Fibroblast of villous mesenchyme (primary cell): ENCODE measurements at regions not wholly inside any gene's neighbourhood (a gene's known extent, or its start where the extent isn't known, plus 50 kb on each side); places are given as distances from the start of the nearest gene placed in this dataset.

Experiments
- DNase-seq: peaks from one replicate; pipeline ENCODE4 v3.0.0-alpha.2; 2010; ENCODE audit warnings: low read depth
- H3K4me3 ChIP-seq: 2 replicates; pipeline ENCODE4 v1.5.1; 2011; ENCODE audit warnings: low read depth, mild to moderate bottlenecking, low read length
- TF ChIP-seq, protein P1 (sequence below): IDR thresholded peaks from 2 replicates; pipeline ENCODE4 v1.5.1; 2012; ENCODE audit warnings: low read depth, mild to moderate bottlenecking, low read length; ENCODE audit not compliant: insufficient read depth

DNA sequence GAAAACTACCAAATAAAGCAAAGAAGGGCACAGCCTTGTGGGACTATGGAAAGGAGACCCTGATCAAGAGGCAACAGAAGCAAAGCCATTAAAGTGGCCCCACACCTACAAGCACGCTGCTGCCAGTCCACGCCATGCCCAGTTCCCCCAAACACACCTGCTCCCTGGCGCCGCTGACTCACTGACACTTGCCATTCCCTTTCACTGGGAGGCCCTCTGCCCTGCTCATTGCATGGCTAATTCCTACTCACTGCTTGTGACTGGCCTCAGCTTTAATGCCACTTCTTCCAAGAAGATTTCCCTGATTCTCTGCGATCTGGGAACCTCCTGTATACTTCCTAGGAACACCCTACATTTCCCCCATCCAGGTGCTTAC lies 71.2 kb upstream of the TAF1L start:
- DNase-seq, result no peak
- H3K4me3 ChIP-seq, result no peak overlapping the region
- TF ChIP-seq, protein P1, sequence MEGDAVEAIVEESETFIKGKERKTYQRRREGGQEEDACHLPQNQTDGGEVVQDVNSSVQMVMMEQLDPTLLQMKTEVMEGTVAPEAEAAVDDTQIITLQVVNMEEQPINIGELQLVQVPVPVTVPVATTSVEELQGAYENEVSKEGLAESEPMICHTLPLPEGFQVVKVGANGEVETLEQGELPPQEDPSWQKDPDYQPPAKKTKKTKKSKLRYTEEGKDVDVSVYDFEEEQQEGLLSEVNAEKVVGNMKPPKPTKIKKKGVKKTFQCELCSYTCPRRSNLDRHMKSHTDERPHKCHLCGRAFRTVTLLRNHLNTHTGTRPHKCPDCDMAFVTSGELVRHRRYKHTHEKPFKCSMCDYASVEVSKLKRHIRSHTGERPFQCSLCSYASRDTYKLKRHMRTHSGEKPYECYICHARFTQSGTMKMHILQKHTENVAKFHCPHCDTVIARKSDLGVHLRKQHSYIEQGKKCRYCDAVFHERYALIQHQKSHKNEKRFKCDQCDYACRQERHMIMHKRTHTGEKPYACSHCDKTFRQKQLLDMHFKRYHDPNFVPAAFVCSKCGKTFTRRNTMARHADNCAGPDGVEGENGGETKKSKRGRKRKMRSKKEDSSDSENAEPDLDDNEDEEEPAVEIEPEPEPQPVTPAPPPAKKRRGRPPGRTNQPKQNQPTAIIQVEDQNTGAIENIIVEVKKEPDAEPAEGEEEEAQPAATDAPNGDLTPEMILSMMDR, result no peak

DNA sequence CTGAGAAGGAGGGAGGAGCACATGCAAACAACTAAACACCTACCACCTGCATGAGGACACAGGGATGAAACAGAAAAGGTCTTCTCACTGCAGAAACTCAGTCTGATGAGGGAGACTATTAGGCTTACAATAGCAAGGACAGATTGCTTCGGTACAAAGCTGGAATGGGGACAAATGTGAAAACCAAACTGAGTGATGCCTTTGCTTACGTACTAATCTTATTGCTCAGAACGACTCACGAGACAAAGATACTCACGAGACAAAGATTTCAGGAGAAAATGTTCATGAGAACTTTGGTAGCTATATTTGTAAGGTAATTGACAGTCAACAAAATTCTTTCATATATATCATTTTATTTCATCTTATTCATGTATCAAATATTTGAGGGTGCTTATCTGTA lies 71.9 kb upstream of the TAF1L start:
- H3K4me3 ChIP-seq, result no peak overlapping the region
- TF ChIP-seq, protein P1, result no peak
- no peak for DNase-seq

DNA sequence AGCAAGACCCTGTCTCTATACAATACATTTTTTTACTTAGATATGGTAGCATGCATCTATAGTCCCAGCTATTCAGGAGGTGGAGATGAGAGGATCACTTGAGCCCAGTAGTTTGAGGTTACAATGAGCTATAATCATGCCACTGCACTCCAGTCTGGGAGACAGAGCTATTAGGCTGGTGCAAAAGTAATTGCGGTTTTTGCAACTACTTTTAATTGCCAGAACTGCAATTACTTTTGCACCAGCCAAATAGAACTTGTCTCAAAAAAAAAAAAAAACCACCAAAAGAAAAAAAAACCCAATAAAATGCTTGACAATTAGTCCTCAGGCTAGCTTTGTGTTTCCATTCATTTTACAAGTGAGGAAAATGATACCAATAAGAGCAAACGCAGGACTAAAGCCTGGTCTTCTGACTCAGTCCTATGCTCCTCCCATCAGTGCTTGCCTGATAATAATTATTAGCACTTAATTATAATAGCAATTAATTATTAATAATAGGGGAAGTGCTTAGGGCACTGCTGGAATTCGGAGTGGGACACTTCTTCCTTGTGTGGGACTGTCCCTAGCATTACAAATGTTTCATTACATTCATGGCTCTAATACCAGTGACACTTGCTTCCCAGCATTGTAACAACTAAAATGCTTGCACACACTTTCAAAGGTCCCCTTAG lies 73.1 kb upstream of the TAF1L start:
- DNase-seq, result no peak
- TF ChIP-seq, protein P1, result no peak

DNA sequence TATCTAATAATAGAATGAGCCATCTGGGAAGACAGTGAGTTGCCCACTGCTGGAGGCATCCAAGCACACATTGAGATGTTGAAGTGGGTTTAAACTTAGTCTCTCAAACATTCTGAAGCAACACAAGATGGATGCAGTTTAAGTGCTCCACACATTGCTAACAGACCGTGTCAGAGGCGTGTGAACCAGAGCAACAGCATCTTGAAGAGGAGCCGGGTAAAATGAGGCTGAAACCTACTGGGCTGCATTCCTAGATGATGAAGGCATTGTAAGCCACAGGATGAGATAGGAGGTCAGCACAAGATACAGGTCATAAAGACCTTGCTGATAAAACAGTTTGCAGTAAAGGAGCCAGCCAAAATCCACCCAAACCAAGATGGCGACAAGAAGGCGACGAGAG lies 73.5 kb upstream of the TMEM215 start:
- TF ChIP-seq, protein P1, result no peak
- H3K4me3 ChIP-seq, result no peak overlapping the region
- no peak for DNase-seq

More for the DNA sequence above, 73.1 kb upstream of the TAF1L start:
- H3K4me3 ChIP-seq, result no peak overlapping the region

DNA sequence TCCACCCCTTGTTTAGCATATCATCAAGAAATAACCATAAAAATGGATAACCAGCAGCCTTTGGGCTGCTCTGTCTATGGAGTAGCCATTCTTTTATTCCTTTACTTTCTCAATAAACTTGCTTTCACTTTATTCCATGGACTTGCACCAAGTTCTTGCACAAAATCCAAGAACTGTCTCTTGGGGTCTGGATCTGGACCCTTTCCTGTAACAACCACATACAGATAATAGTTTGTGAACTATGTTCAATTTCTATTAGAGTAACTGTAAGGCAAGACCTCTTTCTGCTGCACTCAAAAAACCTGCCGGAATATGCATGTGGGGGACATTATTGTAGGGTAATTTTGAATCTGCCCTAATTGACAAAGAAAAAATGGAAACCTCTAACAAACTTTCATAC lies 66.9 kb upstream of the TMEM215 start:
- DNase-seq, result no peak
- TF ChIP-seq, protein P1, result no peak
- no peak overlapping the region for H3K4me3 ChIP-seq

DNA sequence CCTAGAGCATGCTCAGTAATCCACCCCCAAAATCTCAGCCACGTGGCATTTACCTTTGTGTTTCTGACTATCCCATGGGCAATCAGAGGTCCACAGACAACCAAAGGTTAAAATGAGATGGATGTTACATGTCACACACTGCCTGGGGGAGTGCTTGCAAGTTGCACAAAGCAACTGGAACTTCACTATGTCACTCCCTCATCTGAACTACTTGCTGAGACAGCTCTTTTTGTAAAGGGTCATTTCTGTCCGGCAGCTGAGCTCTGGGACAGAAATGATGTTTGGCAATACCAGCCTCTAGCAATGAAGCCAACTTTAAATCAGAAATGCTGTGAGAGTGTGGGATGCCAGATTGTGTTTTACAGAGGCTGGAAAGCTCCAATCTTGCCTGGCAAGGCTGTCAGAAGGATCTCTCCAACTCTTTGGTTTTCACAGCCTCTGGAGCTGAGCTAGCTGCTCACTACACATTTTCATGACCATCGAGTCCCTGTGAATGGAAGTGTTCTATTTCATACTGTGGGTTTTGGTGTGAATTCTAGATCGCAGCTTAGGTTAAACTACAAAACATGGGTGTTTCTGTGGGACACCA lies 66.3 kb upstream of the TMEM215 start:
- TF ChIP-seq, protein P1, result no peak
- no peak overlapping the region for H3K4me3 ChIP-seq
- no peak for DNase-seq

DNA sequence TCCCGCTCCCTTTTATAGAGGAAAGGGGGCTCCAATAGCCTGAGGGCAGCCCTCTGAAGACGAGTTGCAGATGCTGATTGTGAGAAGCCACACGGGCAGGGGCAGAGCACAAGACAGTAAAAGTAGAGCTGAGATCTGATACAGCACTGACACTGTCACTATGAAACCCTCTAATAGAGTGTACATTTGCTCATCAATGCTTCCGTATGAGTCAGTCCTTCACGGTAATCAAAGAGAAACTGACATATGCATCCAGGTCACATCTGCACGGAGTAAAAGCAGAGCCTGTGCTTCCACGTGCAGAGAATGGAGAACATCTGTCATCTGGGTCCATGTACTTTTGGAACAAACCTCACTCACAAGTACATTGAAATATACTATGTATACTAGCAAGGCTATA lies 60.6 kb upstream of the TMEM215 start:
- DNase-seq, result no peak
- H3K4me3 ChIP-seq, result no peak overlapping the region
- TF ChIP-seq, protein P1, result no peak
